HEK293 (cell line): ENCODE measurements at regions not wholly inside any gene's neighbourhood (a gene's known extent, or its start where the extent isn't known, plus 50 kb on each side); places are given as distances from the start of the nearest gene placed in this dataset.
"Not testable (repeated sequence)": the region's sequence is repeated elsewhere in the genome, so short reads cannot be mapped to it uniquely, and the experiment has no call there.

ENCODE experiments used
- CTCF ChIA-PET: fragments of 350-600 bp; formaldehyde crosslinking; extraction: SDS; loops from one replicate; lab custom pipeline; 2021; ENCODE audit warnings: antibody characterized with exemption; lab: Yijun Ruan, JAX
- POLR2A ChIA-PET: fragments of 300-600 bp; formaldehyde crosslinking; extraction: SDS; loops from one replicate; lab custom pipeline; 2020; ENCODE audit warnings: antibody characterized with exemption, inconsistent platforms; lab: Yijun Ruan, JAX
- H3K27ac ChIP-seq: fragments of 200-500 bp; sonication (Bioruptor generic); 2 replicates; pipeline ENCODE4 v1.5.1; 2014; ENCODE audit warnings: low read depth, low read length, control low read depth, inconsistent platforms; ENCODE audit errors: extremely low read depth
- H3K36me3 ChIP-seq, 2 experiments: fragments of 200-500 bp in 1 of 2; sonication (Bioruptor generic) in 1 of 2; 1 replicate in 1 of 2; 2 replicates in 1 of 2; pipeline ENCODE4 v1.5.1; 2014 to 2017; ENCODE audit warnings: inconsistent platforms in 2 of 2, low read length in 2 of 2; ENCODE audit not compliant: control insufficient read depth in 2 of 2, insufficient read depth in 1 of 2
- H3K4me1 ChIP-seq: fragments of 200-500 bp; sonication (Bioruptor generic); 2 replicates; pipeline ENCODE4 v1.5.1; 2014; ENCODE audit warnings: mild to moderate bottlenecking, low read length, inconsistent platforms; ENCODE audit not compliant: control insufficient read depth, insufficient read depth
- H3K4me3 ChIP-seq: 2 replicates; pipeline ENCODE4 v1.5.1; 2011; ENCODE audit warnings: low read depth, mild to moderate bottlenecking, control low read depth, low read length, moderate library complexity
- H3K9me3 ChIP-seq: fragments of 200-500 bp; sonication (Bioruptor generic); 2 replicates; pipeline ENCODE4 v1.5.1; 2014; ENCODE audit warnings: low read depth, low read length, inconsistent platforms; ENCODE audit not compliant: control insufficient read depth, insufficient read depth
- HOXD13 ChIP-seq: sonication (generic); formaldehyde crosslinking; IDR thresholded peaks from 2 replicates; pipeline ENCODE4 v1.8.0; 2022; ENCODE audit warnings: missing genetic modification reagents, borderline replicate concordance
- MYNN ChIP-seq: fragments of 450-650 bp; formaldehyde crosslinking; IDR thresholded peaks from 2 replicates; pipeline ENCODE4 v1.5.1; 2016; ENCODE audit warnings: missing biosample characterization, missing genetic modification characterization, borderline replicate concordance
- OSR2 ChIP-seq: fragments of 450-650 bp; formaldehyde crosslinking; IDR thresholded peaks from 2 replicates; pipeline ENCODE4 v1.5.1; 2016; ENCODE audit warnings: missing biosample characterization, missing genetic modification characterization
- SCRT1 ChIP-seq: fragments of 450-650 bp; formaldehyde crosslinking; IDR thresholded peaks from 2 replicates; pipeline ENCODE4 v1.5.1; 2016; ENCODE audit warnings: missing biosample characterization, missing genetic modification characterization, borderline replicate concordance
- WT1 ChIP-seq: fragments of 450-650 bp; formaldehyde crosslinking; IDR thresholded peaks from 2 replicates; pipeline ENCODE4 v1.5.1; 2016; ENCODE audit warnings: missing biosample characterization, missing genetic modification characterization
- YY2 ChIP-seq: fragments of 450-650 bp; formaldehyde crosslinking; IDR thresholded peaks from 2 replicates; pipeline ENCODE4 v1.5.1; 2016; ENCODE audit warnings: missing biosample characterization, missing genetic modification characterization
- ZEB2 ChIP-seq: fragments of 450-650 bp; formaldehyde crosslinking; IDR thresholded peaks from 2 replicates; pipeline ENCODE4 v1.5.1; 2016; ENCODE audit warnings: missing biosample characterization, missing genetic modification characterization
- ZNF114 ChIP-seq: fragments of 450-650 bp; formaldehyde crosslinking; IDR thresholded peaks from 2 replicates; pipeline ENCODE4 v1.5.0; 2017; ENCODE audit warnings: missing biosample characterization, missing genetic modification characterization
- ZNF121 ChIP-seq: fragments of 450-650 bp; formaldehyde crosslinking; IDR thresholded peaks from 2 replicates; pipeline ENCODE4 v1.5.1; 2016; ENCODE audit warnings: missing biosample characterization, missing genetic modification characterization
- ZNF175 ChIP-seq: fragments of 450-650 bp; formaldehyde crosslinking; IDR thresholded peaks from 2 replicates; pipeline ENCODE4 v1.5.1; 2016; ENCODE audit warnings: missing biosample characterization, missing genetic modification characterization
- ZNF324 ChIP-seq: fragments of 450-650 bp; formaldehyde crosslinking; IDR thresholded peaks from 2 replicates; pipeline ENCODE4 v1.5.1; 2016; ENCODE audit warnings: missing biosample characterization, missing genetic modification characterization
- ZNF404 ChIP-seq: fragments of 450-650 bp; formaldehyde crosslinking; IDR thresholded peaks from 2 replicates; pipeline ENCODE4 v1.5.1; 2017; ENCODE audit warnings: missing biosample characterization, missing genetic modification characterization
- ZNF426 ChIP-seq: fragments of 450-650 bp; formaldehyde crosslinking; IDR thresholded peaks from 2 replicates; pipeline ENCODE4 v1.5.1; 2017; ENCODE audit warnings: missing biosample characterization, missing genetic modification characterization, mild to moderate bottlenecking, inconsistent platforms, moderate library complexity
- ZNF48 ChIP-seq: fragments of 450-650 bp; formaldehyde crosslinking; IDR thresholded peaks from 2 replicates; pipeline ENCODE4 v1.5.1; 2016; ENCODE audit warnings: missing biosample characterization, missing genetic modification characterization
- TF ChIP-seq, protein P1 (sequence below): fragments of 450-650 bp; formaldehyde crosslinking; IDR thresholded peaks from 2 replicates; pipeline ENCODE4 v1.5.1; 2016; ENCODE audit warnings: missing biosample characterization, missing genetic modification characterization, borderline replicate concordance

GRCh38 chr17:72194107-72194440 is 73.3 kb downstream of the SOX9 start:
- H3K36me3 ChIP-seq, POLR2A ChIA-PET, H3K4me3 ChIP-seq, H3K27ac ChIP-seq, H3K4me1 ChIP-seq, CTCF ChIA-PET, H3K9me3 ChIP-seq: not testable (repeated sequence)

GRCh38 chr17:72199256-72199655 is 78.4 kb downstream of the SOX9 start:
- CTCF ChIA-PET, result no interaction called here
- H3K27ac ChIP-seq, result no peak overlapping the region
- H3K36me3 ChIP-seq, result no peaks in the 10 kb centered on the region
- POLR2A ChIA-PET, result no interaction called here
- no peaks in the 10 kb centered on the region; the same call in 1 of the 2 replicates for H3K9me3 ChIP-seq
- H3K4me1 ChIP-seq, result no peaks in the 10 kb centered on the region
- no peak overlapping the region for H3K4me3 ChIP-seq
- TF ChIP-seq MYNN (tag by site-specific recombination) (no peak), ZNF121 (tag by site-specific recombination) (no peak), ZNF324 (tag by site-specific recombination) (no peak), WT1 (tag by site-specific recombination) (no peak), ZNF114 (tag by site-specific recombination) (no peak), HOXD13 (no peak)

- Histone ChIP-seq H3K4me1 (no peaks in the 10 kb centered on the region), H3K36me3 (no peaks in the 10 kb centered on the region), H3K27ac (no peak overlapping the region), H3K4me3 (no peak overlapping the region), H3K9me3 (no peaks in the 10 kb centered on the region)
- CTCF ChIA-PET, result interaction anchor here (0.5 to 0.6 kb wide), 2 partner anchors 87 to 364 kb away, joined by 3 read pairs; no protein-coding TSS in a partner anchor
- POLR2A ChIA-PET, result no interaction called here
- TF ChIP-seq ZNF426 (tag by site-specific recombination) (no peak), SCRT1 (tag by site-specific recombination) (no peak), ZNF404 (tag by site-specific recombination) (no peak), YY2 (no peak), ZNF175 (no peak)
Measured at GRCh38 chr17:72204742-72205141, 83.9 kb downstream of the SOX9 start.

GRCh38 chr17:72205357-72205756 is 84.5 kb downstream of the SOX9 start:
- Histone ChIP-seq H3K9me3 (no peaks in the 10 kb centered on the region), H3K4me1 (no peaks in the 10 kb centered on the region), H3K36me3 (no peaks in the 10 kb centered on the region), H3K4me3 (no peak overlapping the region), H3K27ac (no peak overlapping the region)
- POLR2A ChIA-PET, result no interaction called here
- CTCF ChIA-PET, result interaction anchor here (0.5 kb wide), 1 partner anchor 87 kb away, joined by 3 read pairs; no protein-coding TSS in a partner anchor
- TF ChIP-seq, protein P1, sequence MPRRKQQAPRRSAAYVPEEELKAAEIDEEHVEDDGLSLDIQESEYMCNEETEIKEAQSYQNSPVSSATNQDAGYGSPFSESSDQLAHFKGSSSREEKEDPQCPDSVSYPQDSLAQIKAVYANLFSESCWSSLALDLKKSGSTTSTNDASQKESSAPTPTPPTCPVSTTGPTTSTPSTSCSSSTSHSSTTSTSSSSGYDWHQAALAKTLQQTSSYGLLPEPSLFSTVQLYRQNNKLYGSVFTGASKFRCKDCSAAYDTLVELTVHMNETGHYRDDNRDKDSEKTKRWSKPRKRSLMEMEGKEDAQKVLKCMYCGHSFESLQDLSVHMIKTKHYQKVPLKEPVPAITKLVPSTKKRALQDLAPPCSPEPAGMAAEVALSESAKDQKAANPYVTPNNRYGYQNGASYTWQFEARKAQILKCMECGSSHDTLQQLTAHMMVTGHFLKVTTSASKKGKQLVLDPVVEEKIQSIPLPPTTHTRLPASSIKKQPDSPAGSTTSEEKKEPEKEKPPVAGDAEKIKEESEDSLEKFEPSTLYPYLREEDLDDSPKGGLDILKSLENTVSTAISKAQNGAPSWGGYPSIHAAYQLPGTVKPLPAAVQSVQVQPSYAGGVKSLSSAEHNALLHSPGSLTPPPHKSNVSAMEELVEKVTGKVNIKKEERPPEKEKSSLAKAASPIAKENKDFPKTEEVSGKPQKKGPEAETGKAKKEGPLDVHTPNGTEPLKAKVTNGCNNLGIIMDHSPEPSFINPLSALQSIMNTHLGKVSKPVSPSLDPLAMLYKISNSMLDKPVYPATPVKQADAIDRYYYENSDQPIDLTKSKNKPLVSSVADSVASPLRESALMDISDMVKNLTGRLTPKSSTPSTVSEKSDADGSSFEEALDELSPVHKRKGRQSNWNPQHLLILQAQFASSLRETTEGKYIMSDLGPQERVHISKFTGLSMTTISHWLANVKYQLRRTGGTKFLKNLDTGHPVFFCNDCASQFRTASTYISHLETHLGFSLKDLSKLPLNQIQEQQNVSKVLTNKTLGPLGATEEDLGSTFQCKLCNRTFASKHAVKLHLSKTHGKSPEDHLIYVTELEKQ (tag by site-specific recombination), result no peak
- TF ChIP-seq ZNF48 (tag by site-specific recombination) (no peak), ZEB2 (tag by site-specific recombination) (no peak), OSR2 (tag by site-specific recombination) (no peak)
- TF ChIP-seq, all 188 proteins: peak for 0
